ENCODE measurements at regions not wholly inside any gene's neighbourhood (a gene's known extent, or its start where the extent isn't known, plus 50 kb on each side); places are given as distances from the start of the nearest gene placed in this dataset.

- TF ChIP-seq CTCF (IDR thresholded peaks at IDR 0.05) (no peak), POLR2A (IDR thresholded peaks at IDR 0.05; ENCODE audit: low read depth) (no peak), EP300 (IDR thresholded peaks at IDR 0.05) (no peak)
Measured at GRCh38 chr9:117882171-117882570, 178.0 kb downstream of the TLR4 start.

All from esophagus muscularis mucosa (tissue), 4 donors.